Brain microvascular endothelial cell (primary cell): ENCODE measurements at regions not wholly inside any gene's neighbourhood (a gene's known extent, or its start where the extent isn't known, plus 50 kb on each side); places are given as distances from the start of the nearest gene placed in this dataset.
"Not testable (repeated sequence)": the region's sequence is repeated elsewhere in the genome, so short reads cannot be mapped to it uniquely, and the experiment has no call there.

Experiments
- DNase-seq: peaks from one replicate; pipeline ENCODE4 v3.0.0-alpha.2; 2020
- H3K27ac ChIP-seq: fragments of 250-450 bp; sonication (Bioruptor Pico); 2 replicates; pipeline ENCODE4 v1.5.1; 2020; ENCODE audit warnings: mild to moderate bottlenecking, moderate library complexity
- H3K27me3 ChIP-seq: fragments of 250-450 bp; sonication (Bioruptor Pico); replicated peaks from 2 replicates; pipeline ENCODE4 v1.5.1; 2020; ENCODE audit warnings: mild to moderate bottlenecking
- H3K36me3 ChIP-seq: fragments of 250-450 bp; sonication (Bioruptor Pico); replicated peaks from 2 replicates; pipeline ENCODE4 v1.5.1; 2020; ENCODE audit warnings: mild to moderate bottlenecking
- H3K4me3 ChIP-seq: 2 replicates; pipeline ENCODE4 v1.5.1; 2011; ENCODE audit warnings: low read depth, mild to moderate bottlenecking, control low read depth, low read length, moderate library complexity
- in situ Hi-C: cut with HindIII; loops from 2 replicates; pipeline ENCODE4 v1.10.0; 2017; ENCODE audit warnings: low sequenced_read_pairs, low pct_ligation_motif_present
- TF ChIP-seq, protein P1 (sequence below): IDR thresholded peaks from 2 replicates; pipeline ENCODE4 v1.5.1; 2011; ENCODE audit warnings: low read depth, mild to moderate bottlenecking, moderate library complexity, low read length, control low read depth, inconsistent platforms; ENCODE audit errors: missing control alignments

DNA sequence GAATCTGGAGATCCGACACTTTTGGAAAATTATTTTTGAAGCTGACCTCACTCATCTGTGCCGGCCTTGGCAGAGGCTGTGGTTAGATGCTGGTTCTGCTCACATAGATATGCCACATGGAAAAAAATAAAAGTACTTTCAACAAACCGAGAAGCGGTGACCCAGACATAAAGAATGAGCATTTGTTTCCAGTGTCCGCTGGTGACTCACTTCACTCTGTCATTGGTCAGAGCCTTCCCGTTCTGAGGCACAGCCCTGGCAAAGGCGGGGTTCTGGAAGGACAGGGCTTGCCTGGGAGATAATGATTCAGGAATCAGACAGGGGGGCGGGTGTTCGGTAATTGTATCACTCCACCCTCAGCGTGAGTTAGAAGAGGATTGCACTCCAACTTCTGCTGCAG is 172.4 kb upstream of the MXRA5 start:
- in situ Hi-C loops: no loop called here
- TF ChIP-seq, protein P1, sequence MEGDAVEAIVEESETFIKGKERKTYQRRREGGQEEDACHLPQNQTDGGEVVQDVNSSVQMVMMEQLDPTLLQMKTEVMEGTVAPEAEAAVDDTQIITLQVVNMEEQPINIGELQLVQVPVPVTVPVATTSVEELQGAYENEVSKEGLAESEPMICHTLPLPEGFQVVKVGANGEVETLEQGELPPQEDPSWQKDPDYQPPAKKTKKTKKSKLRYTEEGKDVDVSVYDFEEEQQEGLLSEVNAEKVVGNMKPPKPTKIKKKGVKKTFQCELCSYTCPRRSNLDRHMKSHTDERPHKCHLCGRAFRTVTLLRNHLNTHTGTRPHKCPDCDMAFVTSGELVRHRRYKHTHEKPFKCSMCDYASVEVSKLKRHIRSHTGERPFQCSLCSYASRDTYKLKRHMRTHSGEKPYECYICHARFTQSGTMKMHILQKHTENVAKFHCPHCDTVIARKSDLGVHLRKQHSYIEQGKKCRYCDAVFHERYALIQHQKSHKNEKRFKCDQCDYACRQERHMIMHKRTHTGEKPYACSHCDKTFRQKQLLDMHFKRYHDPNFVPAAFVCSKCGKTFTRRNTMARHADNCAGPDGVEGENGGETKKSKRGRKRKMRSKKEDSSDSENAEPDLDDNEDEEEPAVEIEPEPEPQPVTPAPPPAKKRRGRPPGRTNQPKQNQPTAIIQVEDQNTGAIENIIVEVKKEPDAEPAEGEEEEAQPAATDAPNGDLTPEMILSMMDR: no peak
- DNase-seq: peak; percentile 92
- Histone ChIP-seq H3K36me3 (no peaks in the 10 kb centered on the region), H3K27me3 (no peaks in the 10 kb centered on the region), H3K4me3 (no peak overlapping the region), H3K27ac (peak overlapping the region; percentile 45)

DNA sequence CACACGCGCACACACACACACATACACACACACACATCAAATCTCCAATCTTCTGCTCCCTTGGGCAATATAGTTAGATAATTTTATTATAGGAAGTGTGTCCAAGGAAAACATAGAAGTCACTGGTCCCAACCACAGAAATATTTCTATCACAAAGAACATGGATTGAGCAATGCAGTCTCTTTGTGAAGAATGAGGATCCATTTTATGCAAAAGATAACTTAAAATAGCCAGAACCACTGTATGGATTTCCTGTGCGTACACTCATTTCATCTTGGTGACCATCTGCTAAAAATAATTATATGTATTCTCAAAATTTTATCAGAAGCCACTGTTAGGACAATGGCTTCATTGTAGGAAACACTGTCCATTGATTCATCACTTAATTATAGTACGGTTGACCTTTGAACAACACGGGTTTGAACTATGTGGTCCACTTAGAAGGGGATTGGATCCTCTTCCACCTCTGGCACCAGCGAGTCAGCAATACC is 169.6 kb upstream of the MXRA5 start:
- H3K4me3 ChIP-seq: no peak overlapping the region
- no peaks in the 10 kb centered on the region for H3K27me3 ChIP-seq
- DNase-seq: peak; percentile 76
- TF ChIP-seq, protein P1: no peak
- in situ Hi-C loops: no loop called here
- no peak overlapping the region for H3K27ac ChIP-seq
- H3K36me3 ChIP-seq: no peaks in the 10 kb centered on the region

DNA sequence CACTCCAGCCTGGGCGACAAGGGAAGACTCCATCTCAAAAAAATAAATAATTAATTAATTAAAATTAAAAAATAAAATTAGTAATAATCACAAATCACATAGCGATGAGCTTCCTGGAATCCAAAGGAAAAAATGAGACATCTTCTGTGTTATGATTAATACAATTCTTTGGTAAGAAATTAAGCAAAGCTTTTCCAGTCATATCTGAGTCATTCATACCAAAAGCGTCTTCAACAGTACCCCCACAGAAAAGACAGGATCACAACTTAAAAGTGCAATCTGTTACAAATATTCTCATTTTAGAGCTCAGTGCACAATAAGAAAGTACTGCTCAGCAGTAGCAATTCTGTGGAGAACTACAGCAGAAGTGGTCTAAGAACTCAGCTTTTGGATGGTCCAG is 168.5 kb upstream of the MXRA5 start:
- in situ Hi-C loops: no loop called here
- Histone ChIP-seq H3K36me3 (no peaks in the 10 kb centered on the region), H3K27me3 (no peaks in the 10 kb centered on the region), H3K27ac (no peak overlapping the region), H3K4me3 (no peak overlapping the region)
- no peak for DNase-seq
- TF ChIP-seq, protein P1: no peak

DNA sequence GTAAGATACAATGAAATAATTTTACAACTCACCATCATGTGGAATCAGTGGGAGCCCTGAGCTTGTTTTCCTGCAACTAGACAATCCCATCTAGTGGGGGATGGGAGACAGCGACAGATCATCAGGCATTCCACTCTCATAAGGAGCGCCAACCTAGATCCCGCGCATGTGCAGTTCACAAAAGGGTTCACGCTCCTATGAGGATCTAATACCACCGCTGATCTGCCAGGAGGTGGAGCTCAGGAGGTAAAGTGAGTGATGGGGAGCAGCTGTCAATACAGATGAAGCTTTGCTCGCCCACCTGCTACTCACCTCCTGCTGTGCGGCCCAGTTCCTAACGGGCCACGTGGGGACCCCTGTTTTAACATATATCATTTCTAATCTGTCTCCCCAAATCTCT is 165.7 kb upstream of the MXRA5 start:
- H3K27me3 ChIP-seq, DNase-seq, H3K4me3 ChIP-seq, H3K36me3 ChIP-seq, in situ Hi-C loops, H3K27ac ChIP-seq: not testable (repeated sequence)
- TF ChIP-seq, protein P1: peak; percentile 23

DNA sequence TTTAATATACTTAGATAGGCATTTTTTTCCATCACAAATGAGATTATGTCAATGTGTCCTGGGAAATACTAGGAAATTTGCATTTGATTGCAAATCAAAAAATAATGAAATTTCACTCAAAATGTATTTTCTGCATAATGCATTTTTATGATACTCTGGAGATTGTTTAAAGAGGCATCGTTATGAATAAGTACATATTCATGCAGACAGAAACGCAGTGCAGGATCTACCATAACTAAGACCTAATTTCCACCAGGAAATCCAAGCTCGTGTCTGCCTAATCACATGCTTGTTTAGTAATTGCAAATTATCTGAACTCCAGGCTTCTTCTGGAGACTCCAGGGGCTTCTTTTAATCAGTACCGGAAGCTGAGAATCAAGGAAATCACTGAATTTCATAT is 163.5 kb upstream of the MXRA5 start:
- no peak overlapping the region for H3K4me3 ChIP-seq
- no peak overlapping the region for H3K27ac ChIP-seq
- TF ChIP-seq, protein P1: no peak
- H3K27me3 ChIP-seq: no peaks in the 10 kb centered on the region
- no peaks in the 10 kb centered on the region for H3K36me3 ChIP-seq
- in situ Hi-C loops: no loop called here
- DNase-seq: no peak

DNA sequence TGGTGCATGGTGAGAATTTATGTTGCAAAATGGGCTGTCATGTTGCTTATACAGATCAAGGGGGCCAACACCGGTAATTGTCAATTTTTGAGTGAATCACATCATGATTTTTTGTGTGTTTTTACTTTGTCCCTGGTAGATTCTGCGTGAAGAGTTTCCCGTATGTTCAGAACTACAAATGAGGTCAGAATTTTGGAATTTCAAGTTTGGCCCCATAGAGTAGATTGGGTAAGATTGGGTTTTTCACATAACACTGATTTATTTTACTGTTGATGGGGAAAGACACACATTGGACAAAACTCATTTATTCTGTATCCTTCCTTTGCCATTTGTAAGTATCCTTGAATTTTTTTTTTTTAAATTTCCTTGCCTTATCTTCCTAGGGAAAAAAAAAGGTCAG is 158.5 kb upstream of the MXRA5 start:
- no peak overlapping the region for H3K4me3 ChIP-seq
- no peaks in the 10 kb centered on the region for H3K36me3 ChIP-seq
- DNase-seq: no peak
- in situ Hi-C loops: no loop called here
- H3K27ac ChIP-seq: no peak overlapping the region
- TF ChIP-seq, protein P1: no peak
- no peaks in the 10 kb centered on the region for H3K27me3 ChIP-seq
